Stomach (tissue), 8 donors: ENCODE measurements at regions not wholly inside any gene's neighbourhood (a gene's known extent, or its start where the extent isn't known, plus 50 kb on each side); places are given as distances from the start of the nearest gene placed in this dataset.

Experiments used
- DNase-seq, 2 donors: peaks; one replicate each; pipeline versions ENCODE4 v3.0.0 to v3.0.0-alpha.2; 2013 to 2019
- H3K27ac ChIP-seq, 5 donors: fragments of 200-600 bp in 4 of 5; sonication (generic) in 4 of 5; one replicate each; pipeline ENCODE4 v1.5.1; 2013 to 2019; ENCODE audit warnings: mild to moderate bottlenecking in 1 of 5, moderate library complexity in 1 of 5
- H3K27me3 ChIP-seq, 3 donors: fragments of 200-600 bp; sonication (generic); one replicate each; pipeline ENCODE4 v1.5.1; 2017 to 2019; ENCODE audit warnings: mixed run types in 1 of 3
- H3K36me3 ChIP-seq, 4 donors: fragments of 200-600 bp; sonication (generic); 1 replicate in 3 of 4; 2 replicates in 1 of 4; pipeline ENCODE4 v1.5.1; 2016 to 2019
- H3K4me1 ChIP-seq, 4 donors: fragments of 200-600 bp; sonication (generic); one replicate each; pipeline ENCODE4 v1.5.1; 2016 to 2019
- H3K4me3 ChIP-seq, 4 donors: fragments of 200-600 bp; sonication (generic) in 3 of 4; one replicate each; pipeline ENCODE4 v1.5.1; 2016 to 2019; ENCODE audit warnings: mild to moderate bottlenecking in 1 of 4
- H3K9me3 ChIP-seq, 4 donors: fragments of 200-600 bp; sonication (generic); one replicate each; pipeline ENCODE4 v1.5.1; 2016 to 2019
- CTCF ChIP-seq, 7 experiments: fragments of 450-650 bp in 4 of 7; fragments of 200-600 bp in 3 of 7; sonication (generic) in 3 of 7; IDR thresholded peaks; one replicate each; pipeline ENCODE4 v1.5.1; 2016 to 2019; ENCODE audit warnings: antibody characterized with exemption in 7 of 7, control low read depth in 2 of 7, mild to moderate bottlenecking in 1 of 7
- EP300 ChIP-seq: sonication (generic); formaldehyde crosslinking; IDR thresholded peaks from one replicate; pipeline ENCODE4 v1.6.1; 2017; ENCODE audit warnings: antibody characterized with exemption
- POLR2A ChIP-seq, 4 donors: fragments of 450-650 bp; IDR thresholded peaks; one replicate each; pipeline ENCODE4 v1.6.1; 2016; ENCODE audit warnings: antibody characterized with exemption in 4 of 4, control low read depth in 2 of 4, mild to moderate bottlenecking in 1 of 4, moderate library complexity in 1 of 4
- POLR2AphosphoS5 ChIP-seq, 3 donors: sonication (generic); formaldehyde crosslinking; IDR thresholded peaks; one replicate each; pipeline ENCODE4 v1.6.1; 2016; ENCODE audit warnings: antibody characterized with exemption in 3 of 3
- WGBS, 5 donors: extraction: QIAGEN DNeasy Blood & Tissue Kit in 3 of 5; methylation state at CpG; one replicate each; pipeline versions ENCODE4 v1.1.5 to v1.1.7; 2013 to 2018; 5-methylcytosine and 5-hydroxymethylcytosine counted together
- intact Hi-C: fragments of 100-400 bp; cut with DNase I; formaldehyde crosslinking; loops from one replicate; pipeline ENCODE4 v1.15.1; 2023; ENCODE audit warnings: low total_unique reads
- donor health status: healthy with polysubstance abuse.
- donor health status: Bipolar disorder and iron deficiency.
- donor health status: healthy.

- Histone ChIP-seq H3K27ac (peak overlapping the region in 1 of 5 donors; percentile 42), H3K4me1 (peaks cover 0 to 29% (median 2%) of the 10 kb centered on the region in 4 donors), H3K36me3 (no peaks in the 10 kb centered on the region), H3K4me3 (no peak overlapping the region), H3K27me3 (no peaks in the 10 kb centered on the region), H3K9me3 (no peaks in the 10 kb centered on the region)
- WGBS, 5 donors: 76 to 88% (median 81%) methylated on average over 4 of the region's 4 CpGs
- TF ChIP-seq CTCF (IDR thresholded peaks at IDR 0.05): no peak
- no peak for TF ChIP-seq EP300
- no peak for TF ChIP-seq POLR2A (IDR thresholded peaks at IDR 0.05)
- no peak for TF ChIP-seq POLR2AphosphoS5 (IDR thresholded peaks at IDR 0.05)
- intact Hi-C loops: no loop called here
- DNase-seq: no peak
Measured at GRCh38 chr2:212911011-212911410, 240.4 kb downstream of the IKZF2 start.

GRCh38 chr2:212908682-212909435 lies 242.6 kb downstream of the IKZF2 start:
- Histone ChIP-seq H3K4me1 (peaks cover 0 to 21% (median 2%) of the 10 kb centered on the region in 4 donors), H3K27ac (no peak overlapping the region), H3K27me3 (no peaks in the 10 kb centered on the region), H3K9me3 (no peaks in the 10 kb centered on the region), H3K4me3 (no peak overlapping the region), H3K36me3 (no peaks in the 10 kb centered on the region)
- 86 to 93% (median 92%) methylated on average over 4 of the region's 4 CpGs for whole genome bisulfite sequencing, 5 donors
- TF ChIP-seq POLR2AphosphoS5 (IDR thresholded peaks at IDR 0.05) (no peak), CTCF (IDR thresholded peaks at IDR 0.05) (no peak), EP300 (no peak), POLR2A (IDR thresholded peaks at IDR 0.05) (no peak)
- intact Hi-C loops: no loop called here
- no peak for DNase-seq

- 87 to 96% (median 92%) methylated on average over 5 of the region's 5 CpGs for WGBS, 5 donors
- TF ChIP-seq CTCF (IDR thresholded peaks at IDR 0.05): no peak
- no peak for TF ChIP-seq POLR2AphosphoS5 (IDR thresholded peaks at IDR 0.05)
- no peak for TF ChIP-seq POLR2A (IDR thresholded peaks at IDR 0.05)
- TF ChIP-seq EP300: no peak
- no peak for DNase-seq
- Histone ChIP-seq H3K4me3 (no peak overlapping the region), H3K9me3 (no peaks in the 10 kb centered on the region), H3K4me1 (peaks cover 0 to 19% (median 2%) of the 10 kb centered on the region in 4 donors), H3K27me3 (no peaks in the 10 kb centered on the region), H3K27ac (no peak overlapping the region), H3K36me3 (no peaks in the 10 kb centered on the region)
- intact Hi-C loops: no loop called here
Measured at GRCh38 chr2:212908031-212908430, 243.4 kb downstream of the IKZF2 start.

GRCh38 chr2:212906620-212907019 lies 244.8 kb downstream of the IKZF2 start:
- DNase-seq: no peak
- no peaks in the 10 kb centered on the region for H3K27me3 ChIP-seq
- H3K4me1 ChIP-seq: peaks cover 0 to 20% (median 2%) of the 10 kb centered on the region in 4 donors
- H3K9me3 ChIP-seq: no peaks in the 10 kb centered on the region
- 75 to 92% (median 85%) methylated on average over 5 of the region's 5 CpGs for WGBS, 5 donors
- no peaks in the 10 kb centered on the region for H3K36me3 ChIP-seq
- intact Hi-C loops: no loop called here
- TF ChIP-seq EP300 (no peak), POLR2AphosphoS5 (IDR thresholded peaks at IDR 0.05) (no peak), POLR2A (IDR thresholded peaks at IDR 0.05) (no peak), CTCF (IDR thresholded peaks at IDR 0.05) (no peak)
- H3K27ac ChIP-seq: peak overlapping the region in 3 of 5 donors; percentile 17 to 76 (median 59)
- no peak overlapping the region for H3K4me3 ChIP-seq
